GM21717 (cell line): ENCODE measurements at regions not wholly inside any gene's neighbourhood (a gene's known extent, or its start where the extent isn't known, plus 50 kb on each side); places are given as distances from the start of the nearest gene placed in this dataset.

ENCODE experiments used
- ATAC-seq: cut with Tn5 transposase; IDR thresholded peaks from one replicate; pipeline ENCODE4 v1.9.1; 2021; ENCODE audit warnings: mild to moderate bottlenecking, moderate library complexity; ENCODE audit not compliant: unreplicated experiment

- no peak for ATAC-seq
Measured at GRCh38 chr6:71476872-71477271, 188.3 kb downstream of the OGFRL1 start.

- no peak for ATAC-seq
Measured at GRCh38 chr6:71478834-71479541, 190.4 kb downstream of the OGFRL1 start.

DNA sequence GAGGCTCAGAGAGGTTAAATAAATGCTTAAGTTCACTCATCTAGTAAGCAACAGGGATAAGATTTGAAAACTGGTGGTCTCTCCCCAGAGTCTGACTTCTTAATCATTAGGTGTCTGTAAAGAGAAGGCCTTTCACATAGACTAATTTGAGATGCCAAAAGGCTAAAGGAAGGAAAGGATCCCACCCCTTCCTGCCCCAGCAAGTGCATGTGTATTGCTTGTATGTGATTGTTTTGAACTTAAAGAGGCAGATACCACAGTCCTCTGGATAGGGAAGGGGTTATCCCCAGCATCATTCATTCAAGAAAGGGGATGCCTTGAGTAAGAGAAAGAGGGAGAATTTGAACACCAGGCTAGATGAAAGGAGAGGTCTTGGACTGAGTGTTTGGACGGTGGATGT, 192.0 kb downstream of the OGFRL1 start:
- ATAC-seq = no peak

GRCh38 chr6:71481011-71481410, 192.4 kb downstream of the OGFRL1 start:
- no peak for ATAC-seq

DNA sequence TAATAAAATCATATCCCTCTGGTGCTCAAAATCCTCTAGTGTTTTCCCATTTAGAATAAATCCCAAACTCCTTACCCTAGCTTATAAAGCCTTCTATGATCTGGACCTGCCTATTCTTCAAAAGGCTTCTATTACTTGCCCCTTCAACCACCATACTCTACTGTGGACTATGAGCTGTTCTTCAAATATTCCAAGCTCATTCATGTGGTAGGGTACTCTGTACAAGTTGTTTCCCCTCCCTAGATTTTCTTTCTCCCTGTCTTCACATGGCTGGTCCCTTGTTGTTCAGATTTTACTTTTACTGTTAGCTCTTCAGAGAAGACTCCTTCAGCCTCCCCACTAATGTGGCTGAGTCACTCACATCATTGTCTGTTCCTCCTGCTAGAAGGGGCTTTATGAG, 193.2 kb downstream of the OGFRL1 start:
- ATAC-seq = no peak

- ATAC-seq = no peak
Measured at GRCh38 chr6:71482742-71483141, 194.1 kb downstream of the OGFRL1 start.

DNA sequence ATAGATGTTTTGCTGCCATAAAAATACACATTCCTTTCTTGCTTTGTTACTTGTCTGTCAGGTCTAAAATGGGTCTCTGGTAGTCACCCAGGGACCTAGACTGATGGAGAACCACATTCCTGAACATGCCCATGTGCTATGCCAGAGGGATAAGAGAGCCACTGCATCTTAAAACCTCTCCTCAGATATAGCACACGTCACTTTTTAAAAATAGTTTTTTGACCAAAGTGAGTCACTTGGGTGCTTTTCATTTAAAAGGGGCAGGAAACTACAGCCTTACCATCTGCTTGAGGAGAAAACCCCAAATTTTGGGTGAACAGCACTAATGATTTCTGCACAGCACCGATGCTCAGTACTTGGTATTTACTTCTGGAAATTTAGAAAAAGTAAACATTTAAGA, 197.8 kb downstream of the OGFRL1 start:
- no peak for ATAC-seq

DNA sequence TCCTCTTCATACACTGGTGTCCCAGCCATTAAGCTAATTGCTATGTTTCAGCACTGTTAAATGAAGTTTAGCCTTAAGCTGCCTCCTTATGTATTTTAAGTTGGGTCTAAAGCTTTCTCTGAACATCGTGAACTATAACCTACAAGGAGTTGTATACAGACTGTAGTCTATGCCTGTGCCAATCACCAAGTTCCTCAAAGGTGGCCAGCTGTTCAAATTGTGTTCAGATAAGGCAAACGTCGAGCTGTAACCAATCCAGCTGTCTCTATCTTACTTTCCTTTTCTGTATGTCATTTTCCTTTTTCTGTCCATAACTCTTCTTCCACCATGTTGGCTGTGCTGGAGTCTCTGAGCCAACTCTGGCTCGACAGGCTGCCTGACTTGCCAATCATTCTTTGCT, 199.6 kb downstream of the OGFRL1 start:
- no peak for ATAC-seq

DNA sequence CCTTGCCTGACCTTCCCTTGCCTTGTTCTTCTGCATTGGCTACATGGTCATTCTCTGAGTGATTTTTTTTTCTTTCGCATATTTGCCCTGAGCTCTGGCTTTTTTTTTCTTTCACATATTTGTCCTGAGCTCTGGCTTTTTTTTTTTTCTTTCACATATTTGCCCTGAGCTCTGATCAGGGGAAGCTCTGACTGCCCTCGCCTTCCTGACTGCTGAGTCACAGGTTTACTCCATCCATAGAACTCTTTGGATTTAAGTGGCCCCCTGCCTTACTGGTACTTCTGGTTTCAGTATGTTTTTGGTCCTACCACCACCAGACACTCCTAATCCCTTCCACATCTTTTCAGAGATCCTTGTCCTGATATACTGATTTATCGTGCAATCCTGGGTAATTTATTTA, 201.1 kb downstream of the OGFRL1 start:
- no peak for ATAC-seq

GRCh38 chr6:71490876-71491275, 202.3 kb downstream of the OGFRL1 start:
- ATAC-seq = no peak

GRCh38 chr6:71491844-71492243, 203.2 kb downstream of the OGFRL1 start:
- no peak for ATAC-seq

- no peak for ATAC-seq
Measured at GRCh38 chr6:71492668-71493067, 204.1 kb downstream of the OGFRL1 start.

GRCh38 chr6:71496018-71496721, 207.6 kb downstream of the OGFRL1 start:
- ATAC-seq = peak; percentile 100

- ATAC-seq = no peak
Measured at GRCh38 chr6:71496722-71497033, 208.1 kb downstream of the OGFRL1 start.

GRCh38 chr6:71498638-71499037, 210.0 kb downstream of the OGFRL1 start:
- ATAC-seq = no peak

DNA sequence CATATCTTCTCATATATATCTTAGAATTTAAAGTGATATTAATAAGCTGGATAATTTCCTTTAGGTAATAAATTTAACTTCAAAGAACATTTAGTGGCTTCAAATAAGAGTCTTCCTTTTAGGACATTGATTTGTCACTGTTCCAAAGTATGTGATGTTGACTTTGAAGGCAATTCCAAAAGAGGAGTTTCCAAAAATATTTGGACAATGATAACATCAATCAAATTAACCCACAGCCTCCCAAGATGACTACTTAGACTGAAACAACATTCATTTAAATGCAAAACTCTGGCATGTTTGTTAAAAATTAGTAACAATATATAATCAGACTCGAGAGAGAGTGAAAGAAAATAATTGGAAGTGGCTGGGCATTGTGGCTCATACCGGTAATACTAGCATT, 211.1 kb downstream of the OGFRL1 start:
- ATAC-seq = no peak

GRCh38 chr6:71502168-71502567, 213.6 kb downstream of the OGFRL1 start:
- no peak for ATAC-seq

GRCh38 chr6:71502956-71503355, 214.3 kb downstream of the OGFRL1 start:
- no peak for ATAC-seq

GRCh38 chr6:71507183-71507582, 218.6 kb downstream of the OGFRL1 start:
- ATAC-seq = no peak

DNA sequence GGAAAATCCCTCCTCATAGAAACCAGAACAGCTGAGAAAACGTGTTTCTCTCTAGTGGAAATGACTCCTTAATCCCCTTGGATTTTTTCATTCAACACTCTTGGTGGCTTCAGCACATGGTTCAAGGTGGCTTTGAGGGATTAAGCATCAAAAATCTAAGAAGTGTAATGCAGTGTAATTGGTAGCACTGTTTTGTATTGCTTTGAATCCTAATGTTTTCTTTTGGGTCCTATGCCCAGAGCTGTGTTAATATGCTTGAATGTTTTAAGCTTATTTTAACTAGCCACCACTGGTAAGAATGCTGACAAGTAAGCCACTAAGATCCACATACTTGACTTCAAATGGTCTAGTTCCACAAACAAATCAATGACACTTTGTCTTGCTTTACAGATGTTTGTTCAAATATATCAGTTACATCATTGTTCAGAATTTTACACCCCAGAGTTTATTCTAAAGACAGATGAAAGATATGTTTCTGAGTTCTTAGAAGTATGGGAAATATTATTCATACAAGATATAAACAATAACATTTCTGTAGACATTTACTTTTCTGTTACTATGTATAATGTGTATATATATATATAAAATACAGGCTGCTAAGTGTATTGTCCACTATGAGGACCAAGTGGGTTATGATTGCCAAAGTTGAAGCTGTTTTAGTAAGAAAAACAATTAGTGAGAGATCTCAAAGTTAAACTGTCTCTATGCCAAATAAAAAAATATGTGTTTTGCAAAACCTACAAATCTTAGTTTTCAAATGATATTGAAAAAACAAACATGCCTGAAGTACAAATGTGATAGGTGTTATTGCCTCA, 220.8 kb downstream of the OGFRL1 start:
- no peak for ATAC-seq

GRCh38 chr6:71510057-71510713, 221.6 kb downstream of the OGFRL1 start:
- ATAC-seq = peak; percentile 85
